ENCODE measurements at regions not wholly inside any gene's neighbourhood (a gene's known extent, or its start where the extent isn't known, plus 50 kb on each side); places are given as distances from the start of the nearest gene placed in this dataset.
"Not testable (repeated sequence)": the region's sequence is repeated elsewhere in the genome, so short reads cannot be mapped to it uniquely, and the experiment has no call there.

DNA sequence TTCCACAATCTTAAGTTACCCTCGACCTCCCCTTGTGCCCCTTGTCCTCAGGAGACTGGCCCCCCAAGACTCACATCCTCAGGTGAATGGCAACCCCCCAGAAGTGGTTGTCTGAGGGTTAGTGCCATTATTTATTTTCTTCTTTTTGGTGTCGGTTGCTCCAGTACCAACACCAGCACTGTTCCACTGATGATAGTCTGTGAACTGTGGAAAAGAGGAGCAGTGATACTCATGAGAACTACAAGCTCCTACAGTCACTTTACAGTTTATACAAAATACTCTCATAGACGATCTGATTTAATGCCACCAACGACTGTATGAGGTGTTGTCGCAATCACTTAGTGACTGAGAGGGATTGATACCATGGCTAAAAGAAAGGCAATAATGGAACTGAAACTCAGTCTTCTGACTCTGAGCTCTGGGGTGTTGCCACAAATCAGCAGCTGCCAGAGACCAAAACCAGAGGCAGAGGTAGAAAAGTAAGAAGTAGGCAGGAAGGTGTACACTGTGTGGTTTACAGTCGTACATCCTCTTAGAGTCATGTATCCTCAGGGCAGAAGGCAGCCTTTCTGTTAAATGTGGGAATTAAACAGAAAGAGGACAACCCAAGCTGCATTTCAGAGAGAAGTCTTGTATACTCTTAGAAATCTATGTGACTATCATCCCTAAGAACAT, 90.8 kb upstream of the ADCY2 start:
- not testable (repeated sequence) for DNase-seq (ENCODE audit: low spot score)

GRCh38 chr5:7306556-7306955, 89.4 kb upstream of the ADCY2 start:
- DNase-seq (ENCODE audit: low spot score) = peak; percentile 40

GRCh38 chr5:7307709-7308108, 88.2 kb upstream of the ADCY2 start:
- not testable (repeated sequence) for DNase-seq (ENCODE audit: low spot score)

DNA sequence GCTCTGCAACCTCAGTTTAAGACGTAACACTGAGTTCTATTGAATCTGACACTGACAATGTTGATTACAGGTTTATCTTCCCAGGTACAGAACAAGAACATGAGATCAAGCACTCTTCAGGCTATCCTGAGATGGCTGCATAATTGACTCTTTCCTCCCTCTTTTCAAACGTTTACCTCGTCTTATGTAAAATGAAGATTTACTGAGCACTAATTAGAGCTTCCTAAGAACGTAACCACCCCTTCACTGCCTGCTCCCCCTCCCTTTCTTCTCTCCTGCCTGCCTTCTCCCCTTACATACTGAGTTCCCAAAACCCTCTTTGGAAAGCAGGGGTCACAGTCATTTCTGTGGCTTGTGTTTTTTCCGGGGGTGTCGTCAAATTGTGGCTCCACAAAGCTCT, 86.2 kb upstream of the ADCY2 start:
- DNase-seq (ENCODE audit: low spot score) = not testable (repeated sequence)

DNA sequence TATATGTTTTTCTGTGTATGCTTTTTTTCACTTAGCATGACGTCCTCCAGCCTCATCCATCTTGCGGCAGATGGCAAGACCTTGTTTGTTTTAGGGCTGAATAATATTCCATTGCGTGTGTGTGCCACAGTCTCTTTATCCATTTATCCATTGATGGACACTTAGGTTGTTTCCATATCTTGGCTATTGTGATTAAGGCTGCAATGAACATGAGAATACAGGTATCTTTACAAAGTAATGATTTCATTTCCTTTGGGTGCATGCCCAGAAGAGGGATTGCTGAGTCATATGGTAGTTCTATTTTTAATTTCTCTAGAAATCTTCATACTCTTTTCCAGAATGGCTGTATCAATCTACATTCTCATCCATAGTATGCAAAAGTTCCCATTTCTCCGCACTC, 85.3 kb upstream of the ADCY2 start:
- DNase-seq (ENCODE audit: low spot score) = not testable (repeated sequence)

GRCh38 chr5:7315118-7315517, 80.8 kb upstream of the ADCY2 start:
- no peak for DNase-seq (ENCODE audit: low spot score)

- DNase-seq (ENCODE audit: low spot score) = no peak
Observed at GRCh38 chr5:7317751-7318150, 78.2 kb upstream of the ADCY2 start.

DNA sequence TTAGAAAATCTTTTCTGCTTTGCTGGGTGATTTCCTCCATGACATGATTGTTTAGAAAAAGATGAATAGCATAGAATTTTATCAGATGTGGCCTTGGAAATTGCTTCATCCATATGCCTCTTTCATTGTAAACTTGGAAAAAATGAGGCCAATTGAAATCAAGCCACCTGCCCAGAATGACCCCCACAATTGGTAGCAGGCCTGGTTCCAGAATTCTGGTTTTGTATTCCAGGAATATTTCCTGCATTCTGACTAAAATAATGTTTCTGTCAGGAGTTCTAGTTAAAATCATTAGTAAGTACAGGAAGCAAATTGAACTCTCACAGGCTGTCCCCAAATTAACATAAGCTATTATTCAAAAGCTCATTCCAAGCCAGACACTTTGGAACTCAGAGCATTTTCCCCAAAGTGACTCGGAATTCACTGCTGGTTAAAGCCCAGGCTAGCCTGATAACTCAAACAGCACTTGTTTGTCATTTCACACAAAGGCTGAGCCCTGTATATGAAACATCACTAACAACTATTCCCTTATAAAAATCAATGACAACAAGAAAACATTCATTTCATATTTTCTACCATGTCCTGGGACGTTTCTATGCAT, 75.1 kb upstream of the ADCY2 start:
- DNase-seq (ENCODE audit: low spot score) = no peak

- DNase-seq (ENCODE audit: low spot score) = peak; percentile 79
Observed at GRCh38 chr5:7321724-7322123, 74.2 kb upstream of the ADCY2 start.

DNA sequence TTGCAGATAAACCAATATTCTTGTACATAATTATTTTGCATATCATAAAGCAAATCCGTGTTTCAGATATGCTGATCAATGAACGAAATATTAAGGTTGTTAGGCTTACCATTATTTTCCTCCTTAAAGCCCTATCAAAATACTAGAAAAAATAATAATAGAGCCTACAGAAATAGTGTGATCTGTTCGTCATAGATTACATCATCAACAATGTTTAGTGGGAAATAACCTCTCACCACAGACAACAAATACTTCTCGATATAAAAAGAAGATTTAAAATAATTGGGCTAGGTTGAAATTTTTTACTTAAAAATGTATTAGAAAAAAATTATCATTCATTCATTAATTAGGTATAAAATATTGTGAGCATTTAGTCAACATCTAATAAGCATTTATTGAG, 71.0 kb upstream of the ADCY2 start:
- DNase-seq (ENCODE audit: low spot score) = no peak

- DNase-seq (ENCODE audit: low spot score) = no peak
Observed at GRCh38 chr5:7325975-7326913, 69.7 kb upstream of the ADCY2 start.

GRCh38 chr5:7329141-7329540, 66.8 kb upstream of the ADCY2 start:
- DNase-seq (ENCODE audit: low spot score) = no peak

- DNase-seq (ENCODE audit: low spot score) = peak; percentile 40
Observed at GRCh38 chr5:7329712-7330111, 66.2 kb upstream of the ADCY2 start.

DNA sequence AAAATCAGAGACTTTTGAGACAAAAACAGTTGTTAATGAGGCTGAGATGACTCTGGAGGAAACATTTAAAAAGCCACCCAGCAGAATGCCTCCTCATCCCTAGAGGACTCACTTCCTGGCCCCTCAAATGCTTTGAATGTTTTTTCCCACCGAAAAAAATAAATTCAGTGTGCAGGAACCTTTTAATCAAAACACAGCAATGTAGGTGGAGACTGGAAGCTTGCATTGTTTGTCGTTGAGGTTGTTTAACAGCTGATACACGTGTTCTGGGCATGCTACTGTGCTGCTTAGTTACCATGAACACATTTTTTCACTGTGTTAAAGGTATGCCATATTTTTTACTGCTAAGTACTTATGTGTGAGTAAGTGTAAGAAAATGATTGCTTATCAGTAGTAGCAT, 65.7 kb upstream of the ADCY2 start:
- DNase-seq (ENCODE audit: low spot score) = no peak

DNA sequence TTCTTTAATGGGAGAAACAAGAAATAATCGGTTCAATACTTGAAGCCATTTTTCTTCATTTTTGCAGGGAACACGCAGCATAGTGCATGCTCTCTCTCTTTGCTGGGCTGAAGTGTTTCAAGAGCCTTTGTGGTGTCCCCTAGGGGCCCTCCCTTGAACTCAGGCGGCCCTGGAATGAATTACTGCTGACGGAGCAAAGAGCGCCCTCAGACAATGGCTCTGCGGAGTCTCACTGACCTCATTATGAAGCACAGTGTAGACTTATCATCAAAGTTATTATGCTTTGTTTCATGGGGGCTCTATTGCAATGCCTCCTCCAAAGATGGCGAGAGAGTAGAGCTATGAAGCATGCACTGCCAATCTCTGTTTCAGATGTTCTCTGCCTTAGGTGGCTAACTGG, 64.8 kb upstream of the ADCY2 start:
- no peak for DNase-seq (ENCODE audit: low spot score)

All from SW480 (cell line).